ENCODE measurements at regions not wholly inside any gene's neighbourhood (a gene's known extent, or its start where the extent isn't known, plus 50 kb on each side); places are given as distances from the start of the nearest gene placed in this dataset.
A peak's percentile ranks its signal among the peaks of the same experiment; 100 is the strongest.

DNA sequence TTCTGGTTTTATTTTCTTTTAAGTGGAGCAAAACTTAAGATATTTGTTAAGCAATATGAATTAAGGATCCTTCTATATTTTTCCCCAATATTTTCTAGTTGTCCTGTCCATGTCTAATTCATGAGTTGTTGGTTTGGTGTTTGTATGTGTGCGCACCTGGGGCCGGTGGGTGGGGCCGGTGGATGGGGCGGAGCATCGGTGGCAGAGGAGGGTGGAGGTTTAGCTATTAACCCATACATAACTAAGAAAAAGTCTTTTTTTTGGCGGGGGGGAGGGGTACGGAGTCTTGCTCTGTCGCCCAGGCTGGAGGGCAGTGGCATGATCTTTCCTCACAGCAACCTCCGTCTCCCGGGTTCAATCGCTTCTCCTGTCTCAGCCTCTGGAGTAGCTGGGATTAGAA is 489.8 kb downstream of the PDGFC start:
- TF ChIP-seq, protein P1, sequence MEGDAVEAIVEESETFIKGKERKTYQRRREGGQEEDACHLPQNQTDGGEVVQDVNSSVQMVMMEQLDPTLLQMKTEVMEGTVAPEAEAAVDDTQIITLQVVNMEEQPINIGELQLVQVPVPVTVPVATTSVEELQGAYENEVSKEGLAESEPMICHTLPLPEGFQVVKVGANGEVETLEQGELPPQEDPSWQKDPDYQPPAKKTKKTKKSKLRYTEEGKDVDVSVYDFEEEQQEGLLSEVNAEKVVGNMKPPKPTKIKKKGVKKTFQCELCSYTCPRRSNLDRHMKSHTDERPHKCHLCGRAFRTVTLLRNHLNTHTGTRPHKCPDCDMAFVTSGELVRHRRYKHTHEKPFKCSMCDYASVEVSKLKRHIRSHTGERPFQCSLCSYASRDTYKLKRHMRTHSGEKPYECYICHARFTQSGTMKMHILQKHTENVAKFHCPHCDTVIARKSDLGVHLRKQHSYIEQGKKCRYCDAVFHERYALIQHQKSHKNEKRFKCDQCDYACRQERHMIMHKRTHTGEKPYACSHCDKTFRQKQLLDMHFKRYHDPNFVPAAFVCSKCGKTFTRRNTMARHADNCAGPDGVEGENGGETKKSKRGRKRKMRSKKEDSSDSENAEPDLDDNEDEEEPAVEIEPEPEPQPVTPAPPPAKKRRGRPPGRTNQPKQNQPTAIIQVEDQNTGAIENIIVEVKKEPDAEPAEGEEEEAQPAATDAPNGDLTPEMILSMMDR (IDR thresholded peaks at IDR 0.05; ENCODE audit: control extremely low read depth, extremely low read depth, low read depth, missing control alignments), result no peak
- no peak for DNase-seq (ENCODE audit: extremely low spot score)
- ChIA-PET POLR2A (no interaction called here), CTCF (interaction anchor here (0.8 to 2.4 kb wide), 3 partner anchors 8 to 487 kb away, joined by 3 to 13 read pairs (median 3); no protein-coding TSS in a partner anchor)

DNA sequence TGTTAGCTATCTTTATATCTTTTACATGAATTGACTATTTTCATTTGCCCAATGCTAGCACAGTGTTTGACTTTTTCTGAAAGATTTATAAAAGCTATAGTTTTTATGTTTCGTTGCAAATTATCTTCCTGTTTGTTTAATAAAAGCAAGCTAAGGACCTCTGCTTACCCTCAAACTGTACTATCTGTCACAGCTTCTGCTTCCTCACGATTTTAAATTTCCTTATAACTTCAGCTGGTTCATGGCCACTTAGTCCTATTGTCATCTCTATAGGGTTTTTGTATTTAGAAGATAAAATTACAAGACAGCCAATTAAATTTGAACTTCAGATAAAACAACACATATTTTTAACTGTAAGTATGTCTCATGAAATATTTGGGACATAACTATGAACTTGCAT is 494.0 kb downstream of the PDGFC start:
- no peak for DNase-seq (ENCODE audit: extremely low spot score)
- ChIA-PET CTCF (interaction anchor here (1.0 to 2.0 kb wide), 2 partner anchors 10 to 13 kb away, joined by 3 to 7 read pairs; no protein-coding TSS in a partner anchor), POLR2A (no interaction called here)
- TF ChIP-seq, protein P1 (IDR thresholded peaks at IDR 0.05; ENCODE audit: control extremely low read depth, extremely low read depth, low read depth, missing control alignments), result no peak

GRCh38 chr4:156476359-156476758 is 495.2 kb downstream of the PDGFC start:
- DNase-seq (ENCODE audit: extremely low spot score), result no peak
- ChIA-PET CTCF (interaction anchor here (1.6 kb wide), 1 partner anchor 569 kb away, joined by 5 read pairs; no protein-coding TSS in a partner anchor), POLR2A (no interaction called here)
- TF ChIP-seq, protein P1 (IDR thresholded peaks at IDR 0.05; ENCODE audit: control extremely low read depth, extremely low read depth, low read depth, missing control alignments), result no peak

GRCh38 chr4:156475322-156475721 is 496.3 kb downstream of the PDGFC start:
- TF ChIP-seq, protein P1 (IDR thresholded peaks at IDR 0.05; ENCODE audit: control extremely low read depth, extremely low read depth, low read depth, missing control alignments), result peak; percentile 14
- CTCF ChIA-PET, result interaction anchor here (1.6 to 3.4 kb wide), 4 partner anchors 8 to 729 kb away, joined by 4 to 13 read pairs (median 6); no protein-coding TSS in a partner anchor
- POLR2A ChIA-PET, result no interaction called here
- no peak for DNase-seq (ENCODE audit: extremely low spot score)

DNA sequence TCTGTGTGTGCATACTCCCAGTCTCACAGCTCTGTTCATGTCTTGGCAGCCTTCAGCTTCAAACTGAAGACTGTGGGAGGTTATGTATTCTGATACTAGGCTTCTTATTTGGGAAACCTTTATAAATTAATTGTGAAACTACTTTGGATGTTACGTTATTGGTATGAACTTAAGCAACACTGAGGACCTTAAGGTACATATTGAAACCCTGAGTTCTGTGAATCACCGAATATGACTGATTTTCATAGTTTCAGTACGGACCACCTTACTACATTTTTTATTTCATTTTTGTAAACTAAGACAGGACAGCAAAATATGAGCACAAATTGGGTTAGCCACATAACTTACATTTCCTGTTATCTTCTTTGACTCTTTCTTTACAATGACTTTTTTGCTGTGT is 498.4 kb downstream of the PDGFC start:
- ChIA-PET CTCF (interaction anchor here (1.3 to 3.4 kb wide), 4 partner anchors 10 to 15 kb away, joined by 3 to 13 read pairs (median 4); no protein-coding TSS in a partner anchor), POLR2A (no interaction called here)
- TF ChIP-seq, protein P1 (IDR thresholded peaks at IDR 0.05; ENCODE audit: control extremely low read depth, extremely low read depth, low read depth, missing control alignments), result no peak
- no peak for DNase-seq (ENCODE audit: extremely low spot score)

GRCh38 chr4:156472624-156473023 is 499.0 kb downstream of the PDGFC start:
- CTCF ChIA-PET, result interaction anchor here (1.3 to 3.4 kb wide), 3 partner anchors 11 to 13 kb away, joined by 3 to 13 read pairs (median 3); no protein-coding TSS in a partner anchor
- DNase-seq (ENCODE audit: extremely low spot score), result no peak
- POLR2A ChIA-PET, result no interaction called here
- TF ChIP-seq, protein P1 (IDR thresholded peaks at IDR 0.05; ENCODE audit: control extremely low read depth, extremely low read depth, low read depth, missing control alignments), result no peak
